ENCODE measurements at regions not wholly inside any gene's neighbourhood (a gene's known extent, or its start where the extent isn't known, plus 50 kb on each side); places are given as distances from the start of the nearest gene placed in this dataset.

GRCh38 chr6:26269531-26270485 lies 95.2 kb upstream of the BTN3A2 start:
- H3K4me3 Mint-ChIP-seq: no peak overlapping the region
- H3K36me3 Mint-ChIP-seq (ENCODE audit: low read depth): peaks cover 2% of the 10 kb centered on the region
- ATAC-seq (no peak), DNase-seq (no peak)
- TF ChIP-seq, protein P1, sequence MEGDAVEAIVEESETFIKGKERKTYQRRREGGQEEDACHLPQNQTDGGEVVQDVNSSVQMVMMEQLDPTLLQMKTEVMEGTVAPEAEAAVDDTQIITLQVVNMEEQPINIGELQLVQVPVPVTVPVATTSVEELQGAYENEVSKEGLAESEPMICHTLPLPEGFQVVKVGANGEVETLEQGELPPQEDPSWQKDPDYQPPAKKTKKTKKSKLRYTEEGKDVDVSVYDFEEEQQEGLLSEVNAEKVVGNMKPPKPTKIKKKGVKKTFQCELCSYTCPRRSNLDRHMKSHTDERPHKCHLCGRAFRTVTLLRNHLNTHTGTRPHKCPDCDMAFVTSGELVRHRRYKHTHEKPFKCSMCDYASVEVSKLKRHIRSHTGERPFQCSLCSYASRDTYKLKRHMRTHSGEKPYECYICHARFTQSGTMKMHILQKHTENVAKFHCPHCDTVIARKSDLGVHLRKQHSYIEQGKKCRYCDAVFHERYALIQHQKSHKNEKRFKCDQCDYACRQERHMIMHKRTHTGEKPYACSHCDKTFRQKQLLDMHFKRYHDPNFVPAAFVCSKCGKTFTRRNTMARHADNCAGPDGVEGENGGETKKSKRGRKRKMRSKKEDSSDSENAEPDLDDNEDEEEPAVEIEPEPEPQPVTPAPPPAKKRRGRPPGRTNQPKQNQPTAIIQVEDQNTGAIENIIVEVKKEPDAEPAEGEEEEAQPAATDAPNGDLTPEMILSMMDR (IDR thresholded peaks at IDR 0.05): no peak
- no peaks in the 10 kb centered on the region for H3K9me3 Mint-ChIP-seq
- peak overlapping the region; percentile 57 for H3K27ac Mint-ChIP-seq
- intact Hi-C loops (cut with micrococcal nuclease): loop anchor here (2.0 to 5.0 kb wide), 4 partner anchors 19 to 73 kb away; a partner anchor contains a TSS
- no peaks in the 10 kb centered on the region for H3K27me3 Mint-ChIP-seq
- ChIA-PET POLR2A (interaction anchor here (0.7 to 11.2 kb wide), 47 partner anchors 9 to 1597 kb away, joined by 3 to 242 read pairs (median 7); partner anchors contain the start of gene HMGN4), CTCF (interaction anchor here (0.7 to 4.4 kb wide), 4 partner anchors 8 to 71 kb away, joined by 3 to 27 read pairs (median 8); a partner anchor contains a TSS)
- H3K4me1 Mint-ChIP-seq (ENCODE audit: low read depth): peaks cover 15% of the 10 kb centered on the region

GRCh38 chr6:26270486-26270861 lies 94.5 kb upstream of the BTN3A2 start:
- ATAC-seq (no peak), DNase-seq (peak; percentile 55)
- ChIA-PET CTCF (interaction anchor here (0.7 to 2.0 kb wide), 4 partner anchors 9 to 71 kb away, joined by 3 to 12 read pairs (median 4); a partner anchor contains a TSS), POLR2A (interaction anchor here (0.6 to 11.2 kb wide), 52 partner anchors 8 to 1596 kb away, joined by 3 to 242 read pairs (median 6); partner anchors contain the start of gene HMGN4)
- H3K27me3 Mint-ChIP-seq: no peaks in the 10 kb centered on the region
- intact Hi-C loops (cut with micrococcal nuclease): loop anchor here (2.0 to 5.0 kb wide), 4 partner anchors 20 to 73 kb away; a partner anchor contains a TSS
- TF ChIP-seq, protein P1 (IDR thresholded peaks at IDR 0.05): no peak
- H3K27ac Mint-ChIP-seq: no peak overlapping the region
- peaks cover 15% of the 10 kb centered on the region for H3K4me1 Mint-ChIP-seq (ENCODE audit: low read depth)
- H3K4me3 Mint-ChIP-seq: no peak overlapping the region
- H3K9me3 Mint-ChIP-seq: no peaks in the 10 kb centered on the region
- H3K36me3 Mint-ChIP-seq (ENCODE audit: low read depth): peaks cover 2% of the 10 kb centered on the region

- H3K4me3 Mint-ChIP-seq: no peak overlapping the region
- H3K27me3 Mint-ChIP-seq: no peaks in the 10 kb centered on the region
- DNase-seq (peak; percentile 87), ATAC-seq (peak; percentile 43)
- POLR2A ChIA-PET: interaction anchor here (0.6 to 11.2 kb wide), 52 partner anchors 12 to 1596 kb away, joined by 3 to 242 read pairs (median 6); partner anchors contain the start of gene HMGN4
- TF ChIP-seq, protein P1 (IDR thresholded peaks at IDR 0.05): no peak
- H3K36me3 Mint-ChIP-seq (ENCODE audit: low read depth): peaks cover 2% of the 10 kb centered on the region
- no peaks in the 10 kb centered on the region for H3K9me3 Mint-ChIP-seq
- CTCF ChIA-PET: interaction anchor here (0.7 to 2.0 kb wide), 6 partner anchors 9 to 72 kb away, joined by 3 to 12 read pairs (median 3); a partner anchor contains a TSS
- no peak overlapping the region for H3K27ac Mint-ChIP-seq
- H3K4me1 Mint-ChIP-seq (ENCODE audit: low read depth): peaks cover 18% of the 10 kb centered on the region
- intact Hi-C loops (cut with micrococcal nuclease): loop anchor here (2.0 to 5.0 kb wide), 4 partner anchors 20 to 74 kb away; a partner anchor contains a TSS
Measured at GRCh38 chr6:26270903-26271667, 93.9 kb upstream of the BTN3A2 start.

DNA sequence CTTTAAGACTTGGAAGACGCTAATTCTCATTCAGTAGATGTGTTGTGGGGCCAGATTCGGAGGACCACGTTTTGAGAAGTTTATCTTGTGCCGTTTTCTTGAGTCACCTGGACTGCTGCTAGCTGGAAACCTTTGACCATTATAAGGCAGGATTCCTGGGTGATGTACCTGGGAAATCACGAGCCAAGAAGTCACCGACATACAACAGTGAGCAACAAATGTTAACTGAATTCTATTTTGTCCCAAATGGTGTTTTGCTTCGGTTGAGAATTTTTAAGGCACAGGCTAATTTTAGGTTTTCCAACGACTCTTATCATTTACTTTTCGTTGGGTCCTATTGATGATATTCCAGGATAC lies 93.4 kb upstream of the BTN3A2 start:
- Mint-ChIP-seq H3K4me1 (ENCODE audit: low read depth) (peaks cover 20% of the 10 kb centered on the region), H3K4me3 (no peak overlapping the region), H3K36me3 (ENCODE audit: low read depth) (peaks cover 2% of the 10 kb centered on the region), H3K9me3 (no peaks in the 10 kb centered on the region), H3K27me3 (no peaks in the 10 kb centered on the region), H3K27ac (no peak overlapping the region)
- intact Hi-C loops (cut with micrococcal nuclease): loop anchor here (2.0 to 5.0 kb wide), 4 partner anchors 21 to 74 kb away; a partner anchor contains a TSS
- TF ChIP-seq, protein P1 (IDR thresholded peaks at IDR 0.05): no peak
- ChIA-PET POLR2A (interaction anchor here (0.9 to 11.2 kb wide), 42 partner anchors 12 to 1595 kb away, joined by 3 to 242 read pairs (median 7); partner anchors contain the start of gene HMGN4), CTCF (interaction anchor here (0.8 to 5.2 kb wide), 4 partner anchors 10 to 38 kb away, joined by 3 to 22 read pairs (median 8); a partner anchor contains a TSS)
- no peak for DNase-seq
- ATAC-seq: no peak

Measured in activated CD8-positive, alpha-beta T cell treated with anti-CD3 and anti-CD28 coated beads for 36 hours (primary cell).